Activated T-cell treated with anti-CD3 and anti-CD28 coated beads, Interleukin-2, amount 50 U/mL, for 4 hours (primary cell): ENCODE measurements at regions not wholly inside any gene's neighbourhood (a gene's known extent, or its start where the extent isn't known, plus 50 kb on each side); places are given as distances from the start of the nearest gene placed in this dataset.
"Not testable (repeated sequence)": the region's sequence is repeated elsewhere in the genome, so short reads cannot be mapped to it uniquely, and the experiment has no call there.

Experiments
- ATAC-seq, 2 donors: fragments of 200-7000 bp; cut with Tn5 transposase; one replicate each; pipeline ENCODE4 v1.10.0; 2021
- DNase-seq: peaks from one replicate; pipeline ENCODE4 v3.0.0-alpha.2; 2020
- H3K27me3 Mint-ChIP-seq: one replicate; pipeline ENCODE4 v1.8.0; 2021; ENCODE audit warnings: low read depth, mixed read lengths
- H3K36me3 Mint-ChIP-seq: one replicate; pipeline ENCODE4 v1.8.0; 2022; ENCODE audit warnings: mixed read lengths; ENCODE audit not compliant: insufficient read depth
- H3K4me1 Mint-ChIP-seq: one replicate; pipeline ENCODE4 v1.8.0; 2021; ENCODE audit warnings: low read depth, mixed read lengths
- H3K4me3 Mint-ChIP-seq: one replicate; pipeline ENCODE4 v1.8.0; 2021; ENCODE audit warnings: mild to moderate bottlenecking, moderate library complexity, mixed read lengths
- H3K9me3 Mint-ChIP-seq: one replicate; pipeline ENCODE4 v1.8.0; 2021; ENCODE audit warnings: mixed read lengths

- not testable (repeated sequence) for ATAC-seq, DNase-seq, H3K27me3 Mint-ChIP-seq, H3K36me3 Mint-ChIP-seq, H3K4me1 Mint-ChIP-seq, H3K4me3 Mint-ChIP-seq, H3K9me3 Mint-ChIP-seq
Observed at GRCh38 chr2:110031722-110032327, 83.8 kb downstream of the MALL start.
